Esophagus (tissue), 2 donors: ENCODE measurements at regions not wholly inside any gene's neighbourhood (a gene's known extent, or its start where the extent isn't known, plus 50 kb on each side); places are given as distances from the start of the nearest gene placed in this dataset.

Experiments used
- H3K27ac ChIP-seq, 2 donors: one replicate each; pipeline ENCODE4 v1.5.1; 2013; ENCODE audit warnings: low read depth in 2 of 2, mild to moderate bottlenecking in 2 of 2, inconsistent platforms in 1 of 2, low read length in 1 of 2, moderate library complexity in 1 of 2
- H3K27me3 ChIP-seq, 2 donors: one replicate each; pipeline ENCODE4 v1.6.1; 2013; ENCODE audit warnings: low read length in 2 of 2, control low read depth in 1 of 2, mild to moderate bottlenecking in 1 of 2; ENCODE audit not compliant: insufficient read depth in 2 of 2, control insufficient read depth in 1 of 2
- H3K36me3 ChIP-seq, 2 donors: one replicate each; pipeline ENCODE4 v1.6.1; 2013; ENCODE audit warnings: low read length in 1 of 2; ENCODE audit not compliant: control insufficient read depth in 2 of 2, insufficient read depth in 2 of 2
- H3K4me1 ChIP-seq, 2 donors: one replicate each; pipeline ENCODE4 v1.6.1; 2013; ENCODE audit warnings: low read length in 1 of 2; ENCODE audit not compliant: control insufficient read depth in 2 of 2, insufficient read depth in 2 of 2
- H3K4me3 ChIP-seq, 2 donors: one replicate each; pipeline ENCODE4 v1.5.1; 2013; ENCODE audit warnings: low read length in 2 of 2, mild to moderate bottlenecking in 2 of 2, low read depth in 1 of 2, moderate library complexity in 1 of 2
- H3K9me3 ChIP-seq, 2 donors: one replicate each; pipeline ENCODE4 v1.6.1; 2013; ENCODE audit warnings: mild to moderate bottlenecking in 2 of 2, low read depth in 1 of 2, low read length in 1 of 2, moderate library complexity in 1 of 2; ENCODE audit not compliant: control insufficient read depth in 2 of 2, insufficient read depth in 1 of 2
- WGBS, 2 donors: extraction: QIAGEN DNeasy Blood & Tissue Kit; methylation state at CpG; one replicate each; pipeline ENCODE4 v1.1.7; 2013; 5-methylcytosine and 5-hydroxymethylcytosine counted together
- donor health status: healthy with polysubstance abuse.
- donor health status: Bipolar disorder and iron deficiency.

DNA sequence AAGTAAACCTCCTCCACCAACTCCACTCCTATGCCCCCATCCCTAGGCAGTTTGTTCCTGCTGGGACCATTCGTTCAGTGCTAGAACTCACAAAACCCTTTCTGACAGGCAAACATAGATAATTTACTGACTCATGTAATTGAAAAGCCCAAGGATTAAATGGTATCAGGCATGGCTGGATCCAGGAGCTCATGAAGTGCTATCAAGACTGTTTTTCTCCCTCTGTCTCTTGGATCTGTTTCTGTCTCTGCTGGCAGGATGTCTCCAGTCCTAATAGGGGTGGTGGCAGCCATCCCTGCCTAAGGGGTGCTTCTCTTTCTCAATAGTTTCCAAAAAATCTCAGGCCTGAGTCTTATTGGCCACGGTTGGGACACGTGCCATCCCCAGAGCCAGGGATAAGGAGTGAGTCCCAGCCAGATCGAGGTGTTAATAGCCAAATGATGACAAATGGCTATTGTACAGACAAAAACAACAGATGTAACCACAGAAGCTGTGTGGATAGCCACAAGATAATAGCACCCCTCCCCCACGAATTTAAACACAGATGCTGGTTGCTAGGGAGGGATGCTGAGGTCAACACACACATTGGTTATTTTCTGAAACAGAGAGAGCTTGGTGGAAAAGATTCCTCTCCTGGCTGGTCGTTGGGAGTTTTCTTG lies 168.6 kb downstream of the SHQ1 start:
- no peak overlapping the region for H3K27ac ChIP-seq
- no peak overlapping the region for H3K4me3 ChIP-seq
- no peaks in the 10 kb centered on the region for H3K36me3 ChIP-seq
- WGBS, 2 donors, result 41 to 46% methylated on average over 6 of the region's 6 CpGs
- H3K9me3 ChIP-seq, result no peaks in the 10 kb centered on the region
- H3K4me1 ChIP-seq, result no peaks in the 10 kb centered on the region
- H3K27me3 ChIP-seq, result no peaks in the 10 kb centered on the region

DNA sequence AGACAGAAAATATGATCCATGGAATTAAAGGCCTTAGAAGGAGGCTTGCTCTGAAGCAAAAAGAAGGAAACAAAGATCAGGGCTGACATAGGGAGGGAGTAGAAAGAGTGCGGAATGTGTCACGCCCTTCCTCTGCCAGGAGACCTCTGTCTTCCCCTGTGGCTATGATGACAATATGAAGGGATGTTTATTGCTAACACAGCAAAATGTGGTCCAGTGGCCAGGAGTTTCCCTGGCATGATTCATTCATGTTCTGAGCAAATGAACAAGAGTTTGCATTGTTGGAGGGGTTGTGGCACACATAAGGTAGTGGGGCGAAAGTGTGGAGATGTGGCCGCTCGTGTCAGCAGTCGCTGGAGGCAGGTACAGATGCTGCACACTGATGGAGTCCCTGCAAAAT lies 169.4 kb downstream of the SHQ1 start:
- Histone ChIP-seq H3K27ac (no peak overlapping the region), H3K4me1 (no peaks in the 10 kb centered on the region), H3K4me3 (no peak overlapping the region), H3K36me3 (no peaks in the 10 kb centered on the region), H3K27me3 (no peaks in the 10 kb centered on the region), H3K9me3 (no peaks in the 10 kb centered on the region)
- WGBS, 2 donors, result 71 to 83% methylated on average over 6 of the region's 6 CpGs

DNA sequence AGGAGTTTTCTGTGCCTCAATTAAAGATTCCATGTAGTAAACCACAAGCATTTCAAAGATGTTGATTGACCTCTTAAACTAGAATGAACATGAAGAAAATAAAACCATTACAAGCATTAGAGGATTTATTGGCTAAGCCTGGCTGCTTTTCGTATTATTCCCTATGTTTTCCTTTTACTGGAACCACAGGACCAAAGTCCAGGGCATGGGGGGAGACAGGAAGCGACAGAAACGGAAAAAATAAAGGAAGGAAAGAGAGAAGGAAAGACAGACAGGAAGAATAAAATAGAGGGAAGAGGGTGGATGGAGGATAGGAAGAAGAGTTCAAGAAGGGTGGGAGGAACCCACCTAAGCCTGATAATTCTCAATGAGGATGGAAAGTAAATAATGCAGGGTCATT lies 169.9 kb downstream of the SHQ1 start:
- no peaks in the 10 kb centered on the region for H3K27me3 ChIP-seq
- H3K27ac ChIP-seq, result no peak overlapping the region
- H3K9me3 ChIP-seq, result no peaks in the 10 kb centered on the region
- WGBS, 2 donors, result 69 to 71% methylated on average over 3 of the region's 3 CpGs
- no peaks in the 10 kb centered on the region for H3K4me1 ChIP-seq
- no peak overlapping the region for H3K4me3 ChIP-seq
- no peaks in the 10 kb centered on the region for H3K36me3 ChIP-seq

DNA sequence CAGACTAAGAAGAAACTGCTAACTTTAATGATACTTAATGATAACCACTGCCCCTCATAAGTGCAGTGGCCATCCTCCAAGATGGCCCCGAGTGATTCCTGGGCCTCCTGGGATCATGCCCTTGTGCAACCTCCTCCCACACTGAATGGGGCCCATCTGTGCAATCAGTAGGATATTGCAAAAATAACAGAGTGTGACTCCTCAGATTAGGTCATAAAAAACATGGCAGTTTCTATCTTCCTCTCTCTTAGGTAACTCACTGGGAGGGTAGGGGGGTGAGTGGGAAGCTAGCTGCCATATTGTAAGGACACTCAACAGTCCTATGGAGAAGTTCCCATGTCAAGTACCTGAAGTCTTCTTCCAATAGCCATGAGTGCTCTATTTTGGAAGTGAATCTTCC lies 173.0 kb downstream of the SHQ1 start:
- Histone ChIP-seq H3K4me3 (no peak overlapping the region), H3K27ac (no peak overlapping the region), H3K4me1 (no peaks in the 10 kb centered on the region), H3K27me3 (no peaks in the 10 kb centered on the region), H3K9me3 (no peaks in the 10 kb centered on the region), H3K36me3 (no peaks in the 10 kb centered on the region)
- WGBS, 2 donors, result 72 to 78% methylated on average over 1 of the region's 1 CpG

DNA sequence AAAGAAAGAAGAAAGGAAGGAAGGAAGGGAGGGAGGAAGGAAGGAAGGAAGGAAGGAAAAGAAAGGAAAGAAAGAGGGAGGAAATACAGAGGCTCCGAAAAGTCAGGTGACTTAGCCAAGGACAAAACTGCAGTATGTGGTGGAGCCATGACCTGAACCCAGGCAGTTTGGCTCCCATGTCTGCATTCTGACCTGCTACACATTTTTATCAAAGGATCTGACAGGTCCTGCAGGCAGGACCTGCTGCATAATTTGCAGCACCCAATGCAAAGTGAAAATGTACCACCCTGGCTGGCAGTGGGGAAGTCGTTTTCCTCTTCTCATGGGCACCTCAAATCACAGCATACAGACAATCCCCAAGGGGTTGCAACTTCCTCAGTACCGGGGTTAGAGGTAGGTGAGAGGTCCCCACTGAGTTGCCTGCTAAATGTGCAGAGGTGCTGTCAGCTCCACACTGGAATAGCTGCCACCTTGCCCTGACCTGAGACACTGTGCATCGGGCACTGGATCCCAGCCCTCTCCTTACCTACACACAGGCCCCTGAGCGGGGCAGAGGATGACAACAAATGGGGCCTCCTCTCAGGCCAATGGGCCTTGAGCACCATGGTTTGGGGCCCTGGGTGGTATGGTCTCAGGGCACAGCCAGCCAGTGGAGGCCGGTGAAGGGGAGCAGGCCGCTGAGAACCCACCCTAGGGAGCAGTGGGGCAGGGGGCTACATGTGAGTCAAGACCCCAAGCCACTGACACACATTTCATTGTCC lies 175.1 kb downstream of the SHQ1 start:
- Histone ChIP-seq H3K27ac (no peak overlapping the region), H3K9me3 (no peaks in the 10 kb centered on the region), H3K27me3 (no peaks in the 10 kb centered on the region), H3K4me3 (no peak overlapping the region), H3K36me3 (no peaks in the 10 kb centered on the region), H3K4me1 (no peaks in the 10 kb centered on the region)
- 75 to 81% methylated on average over 6 to 7 of the region's 7 CpGs for WGBS, 2 donors

DNA sequence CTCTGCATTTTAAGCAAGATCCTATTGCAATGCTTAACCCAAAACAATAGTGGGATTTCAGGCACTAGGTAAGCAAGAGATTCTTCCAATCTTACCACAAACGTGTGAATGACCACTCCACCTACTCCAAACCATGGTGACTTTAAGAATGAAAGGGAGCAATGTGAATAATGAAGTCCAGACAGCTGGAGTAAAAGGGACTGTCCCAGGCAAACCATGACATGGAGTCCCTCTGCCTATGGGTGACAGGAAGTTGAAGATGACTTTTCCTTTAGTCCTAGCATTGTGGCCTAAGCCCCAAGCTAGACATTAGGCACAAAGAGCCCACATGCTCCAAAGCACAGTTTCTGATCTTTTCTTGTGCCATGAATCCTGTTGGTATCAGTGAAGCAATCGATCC lies 179.0 kb downstream of the SHQ1 start:
- no peaks in the 10 kb centered on the region for H3K36me3 ChIP-seq
- no peaks in the 10 kb centered on the region for H3K27me3 ChIP-seq
- peaks cover 0 to 4% of the 10 kb centered on the region in 2 donors for H3K9me3 ChIP-seq
- H3K27ac ChIP-seq, result no peak overlapping the region
- 84 to 87% methylated on average over 2 of the region's 2 CpGs for WGBS, 2 donors
- H3K4me3 ChIP-seq, result no peak overlapping the region
- peaks cover 0 to 3% of the 10 kb centered on the region in 2 donors for H3K4me1 ChIP-seq

DNA sequence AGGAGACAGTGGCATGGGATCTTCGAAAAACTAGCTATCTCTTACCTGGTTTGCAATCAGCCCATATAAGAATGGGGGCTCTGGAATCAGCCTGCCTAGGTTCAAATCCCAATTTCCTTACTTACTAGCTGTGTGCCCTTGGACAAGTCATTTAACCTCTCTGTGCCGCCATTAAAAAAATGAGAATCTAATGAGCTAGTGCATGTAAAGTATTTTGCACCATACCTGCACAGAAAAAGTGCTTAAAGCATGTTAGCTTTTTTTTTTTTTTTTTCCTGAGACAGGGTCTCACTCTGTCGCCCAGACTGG lies 181.8 kb downstream of the SHQ1 start:
- H3K4me1 ChIP-seq, result peaks cover 4 to 6% of the 10 kb centered on the region in 2 donors
- H3K36me3 ChIP-seq, result no peaks in the 10 kb centered on the region
- H3K27ac ChIP-seq, result no peak overlapping the region
- H3K9me3 ChIP-seq, result peaks cover 0 to 4% of the 10 kb centered on the region in 2 donors
- H3K4me3 ChIP-seq, result no peak overlapping the region
- WGBS, 2 donors, result 79 to 84% methylated on average over 3 of the region's 3 CpGs
- H3K27me3 ChIP-seq, result no peaks in the 10 kb centered on the region

DNA sequence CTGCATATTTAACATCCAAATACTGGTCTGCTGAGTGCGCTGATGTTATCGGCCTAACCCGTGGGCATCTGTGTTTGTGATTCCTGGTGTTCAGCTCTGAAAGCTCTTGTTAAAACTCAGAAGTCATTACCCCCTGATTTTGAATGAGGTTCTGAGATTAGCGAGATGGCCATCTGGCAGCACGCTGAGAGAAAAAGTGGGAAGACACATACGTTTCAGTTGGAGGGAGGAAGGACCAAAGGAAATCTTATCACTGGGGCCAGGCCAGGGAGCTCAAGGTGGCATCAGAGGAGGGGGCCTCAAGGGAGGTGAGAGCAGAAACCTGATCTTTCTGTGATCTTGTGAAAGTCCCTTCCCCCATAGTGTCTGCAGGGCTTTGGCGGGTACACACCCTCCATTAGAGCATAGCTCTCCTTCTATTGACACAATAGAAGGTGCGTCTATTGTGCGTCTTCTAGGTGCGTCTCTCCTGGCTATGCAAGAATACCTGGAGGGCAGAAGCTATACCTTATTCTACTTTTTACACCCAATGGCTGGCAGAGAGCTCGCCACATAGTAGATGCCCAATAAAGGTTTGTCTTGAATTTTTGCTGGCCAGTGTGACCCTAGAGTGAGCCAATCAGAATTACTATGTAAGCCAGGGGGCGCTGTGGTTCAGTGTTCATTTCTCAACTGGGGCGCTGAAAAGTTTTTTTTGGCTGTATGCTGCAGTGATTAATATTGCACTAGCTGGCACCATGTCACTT lies 182.4 kb downstream of the SHQ1 start:
- Histone ChIP-seq H3K27me3 (no peaks in the 10 kb centered on the region), H3K27ac (no peak overlapping the region), H3K4me3 (no peak overlapping the region), H3K36me3 (no peaks in the 10 kb centered on the region), H3K9me3 (peaks cover 0 to 4% of the 10 kb centered on the region in 2 donors), H3K4me1 (peaks cover 4 to 6% of the 10 kb centered on the region in 2 donors)
- WGBS, 2 donors, result 75 to 79% methylated on average over 13 of the region's 13 CpGs

DNA sequence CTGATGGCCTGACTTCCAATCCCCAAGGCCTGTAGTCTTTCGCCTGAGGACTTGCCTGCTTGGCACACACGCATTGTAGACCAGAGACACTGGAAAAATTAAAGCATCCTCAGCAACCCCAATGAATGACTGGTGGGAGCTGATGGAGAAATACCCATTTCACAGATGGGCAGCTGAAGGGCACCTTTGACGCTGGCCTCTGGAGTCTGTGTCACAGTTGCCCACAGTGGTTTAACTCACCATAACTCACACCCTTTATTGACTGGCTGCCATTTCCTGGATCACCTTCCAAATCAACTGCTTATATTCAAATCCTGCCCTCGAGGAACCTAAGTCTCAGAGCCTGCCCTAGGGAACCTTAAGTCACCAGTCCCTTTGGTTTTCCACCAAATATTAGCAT lies 183.1 kb downstream of the SHQ1 start:
- no peak overlapping the region for H3K27ac ChIP-seq
- peaks cover 4 to 11% of the 10 kb centered on the region in 2 donors for H3K4me1 ChIP-seq
- no peak overlapping the region for H3K4me3 ChIP-seq
- H3K36me3 ChIP-seq, result no peaks in the 10 kb centered on the region
- peaks cover 0 to 4% of the 10 kb centered on the region in 2 donors for H3K9me3 ChIP-seq
- WGBS, 2 donors, result 79 to 84% methylated on average over 4 of the region's 4 CpGs
- H3K27me3 ChIP-seq, result no peaks in the 10 kb centered on the region
